NCI-H2107 treated with DMSO at 0.1 percent for 48 hours (cell line): ENCODE measurements at regions not wholly inside any gene's neighbourhood (a gene's known extent, or its start where the extent isn't known, plus 50 kb on each side); places are given as distances from the start of the nearest gene placed in this dataset.
A peak's percentile ranks its signal among the peaks of the same experiment; 100 is the strongest.
"Not testable (repeated sequence)": the region's sequence is repeated elsewhere in the genome, so short reads cannot be mapped to it uniquely, and the experiment has no call there.

ENCODE experiments used
- DNase-seq: peaks from one replicate; lab custom pipeline; 2025; ENCODE audit not compliant: unreplicated experiment; lab: John Stamatoyannopoulos, UW

DNA sequence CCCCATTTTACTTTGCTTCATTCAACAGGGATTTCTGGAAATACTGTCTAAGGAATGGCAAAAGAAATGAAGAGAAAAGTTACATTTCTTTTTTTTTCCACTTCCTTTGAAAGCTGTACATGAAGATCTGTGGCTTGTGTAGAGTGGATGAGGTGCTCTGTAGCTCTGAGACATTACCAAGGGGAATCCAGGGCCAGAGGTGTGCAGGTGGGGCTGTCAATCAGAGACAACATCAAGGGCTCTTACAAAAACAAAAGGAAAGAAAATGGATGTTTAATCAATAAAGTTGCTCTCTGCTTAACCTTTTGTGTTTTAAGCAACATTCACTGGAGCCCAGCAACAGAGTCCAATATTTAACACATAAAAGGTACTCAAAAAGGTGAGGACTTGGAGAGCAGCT, 391.1 kb downstream of the TMEM38B start:
- no peak for DNase-seq

DNA sequence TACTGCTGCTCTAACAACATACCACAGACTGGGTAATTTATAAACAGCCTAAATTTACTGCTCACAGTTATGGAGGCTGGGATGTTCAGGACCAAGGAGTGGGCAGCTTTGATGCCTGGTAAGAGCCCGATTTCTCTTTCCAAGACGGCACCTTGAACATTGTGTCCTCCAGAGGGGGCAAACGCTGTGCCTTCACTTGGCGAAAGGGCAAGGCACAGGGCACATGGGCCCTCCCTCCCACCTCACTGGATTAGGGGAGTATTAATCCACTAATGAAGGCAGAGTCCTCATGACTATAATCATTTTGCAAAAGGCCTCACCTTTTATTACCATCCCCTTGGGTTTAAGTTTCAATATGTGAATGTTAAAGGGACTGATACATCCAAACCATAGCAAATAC, 397.7 kb downstream of the TMEM38B start:
- no peak for DNase-seq

DNA sequence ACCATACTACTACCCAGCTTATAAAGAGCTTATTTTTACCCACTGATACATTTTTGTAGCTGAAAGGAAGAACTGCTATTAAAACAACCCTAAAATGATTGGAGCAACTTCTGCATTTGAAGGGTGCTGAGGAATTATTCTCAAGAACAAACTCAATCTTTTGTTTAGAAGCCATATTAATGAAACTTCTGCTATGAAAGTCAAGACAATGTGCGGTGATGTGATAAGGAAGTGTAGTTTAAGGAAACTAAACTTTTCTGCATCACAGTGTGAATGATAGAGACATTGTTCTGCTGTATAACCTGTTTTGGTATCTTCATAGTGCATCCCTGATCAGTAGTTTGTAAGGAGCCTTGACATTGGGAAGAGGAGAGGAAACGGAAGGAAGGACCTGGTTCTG, 408.5 kb downstream of the TMEM38B start:
- no peak for DNase-seq

DNA sequence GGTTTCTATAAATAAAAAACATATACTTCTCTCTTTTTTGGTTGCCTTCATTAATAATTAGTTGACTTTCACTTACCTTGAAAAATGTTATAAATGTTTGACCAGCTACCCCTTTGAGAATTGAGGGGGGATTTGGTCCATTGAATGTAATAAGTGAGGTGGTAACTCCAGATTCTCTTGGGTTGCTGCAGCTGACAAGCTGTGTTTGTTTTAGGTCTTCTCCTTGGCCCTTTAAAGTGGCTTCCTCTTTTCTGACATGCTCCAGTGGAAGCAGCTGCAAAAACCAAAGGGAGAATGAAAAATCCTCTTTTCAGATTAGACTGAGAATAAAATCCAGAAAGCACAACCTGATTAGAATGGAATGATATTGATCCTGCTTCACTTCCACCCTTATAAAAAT, 410.5 kb downstream of the TMEM38B start:
- DNase-seq: no peak

DNA sequence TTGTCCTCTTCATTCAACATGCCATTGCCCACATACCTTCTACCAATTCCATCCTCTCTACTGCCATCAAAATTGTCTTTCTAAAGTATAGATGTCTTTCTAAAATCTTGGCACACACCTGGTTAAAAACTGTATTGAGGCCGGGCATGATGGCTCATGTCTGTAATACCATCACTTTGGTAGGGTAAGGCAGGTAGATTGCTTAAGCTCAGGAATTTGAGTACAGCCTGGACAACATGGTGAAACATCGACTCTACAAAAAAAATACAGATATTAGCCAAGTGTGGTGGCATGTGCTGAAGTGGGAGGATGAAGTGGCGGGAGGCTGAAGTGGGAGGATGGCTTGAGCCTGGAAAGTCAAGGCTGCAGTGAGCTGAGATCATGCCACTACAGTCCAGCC, 412.1 kb downstream of the TMEM38B start:
- DNase-seq: no peak

DNA sequence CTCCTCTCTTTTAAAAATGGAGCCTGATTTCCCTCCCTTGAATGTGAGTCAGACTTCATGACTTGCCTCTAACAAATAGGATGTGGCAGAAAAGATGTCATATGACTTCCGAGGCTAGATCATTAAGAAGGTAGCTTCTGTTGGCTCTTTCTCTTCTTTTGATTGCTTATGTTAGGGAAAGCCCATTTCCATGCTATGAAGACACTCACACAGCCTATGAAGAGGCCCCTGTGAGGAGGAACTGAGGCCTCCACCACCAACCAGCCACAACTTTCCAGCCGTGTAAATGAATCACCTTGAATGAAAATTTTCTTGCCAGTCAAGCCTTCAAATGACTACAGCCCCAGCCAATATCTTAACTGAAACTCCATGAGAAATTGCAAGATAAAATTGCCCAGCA, 413.4 kb downstream of the TMEM38B start:
- DNase-seq: no peak

DNA sequence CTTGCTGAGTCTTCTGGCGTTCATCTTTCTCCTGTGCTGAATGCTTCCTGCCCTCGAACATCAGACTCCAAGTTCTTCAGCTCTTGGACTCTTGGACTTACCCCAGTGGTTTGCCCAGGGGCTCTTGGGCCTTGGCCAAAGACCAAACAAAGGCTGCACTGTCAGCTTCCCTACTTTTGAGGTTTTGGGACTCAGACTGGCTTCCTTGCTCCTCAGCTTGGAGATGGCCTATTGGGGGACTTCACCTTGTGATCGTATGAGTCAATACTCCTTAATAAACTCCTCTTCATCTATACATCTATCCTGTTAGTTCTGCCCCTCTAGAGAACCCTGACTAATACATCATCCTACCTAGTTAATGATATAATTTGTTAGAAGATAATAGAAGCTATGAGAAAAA, 415.4 kb downstream of the TMEM38B start:
- not testable (repeated sequence) for DNase-seq

DNA sequence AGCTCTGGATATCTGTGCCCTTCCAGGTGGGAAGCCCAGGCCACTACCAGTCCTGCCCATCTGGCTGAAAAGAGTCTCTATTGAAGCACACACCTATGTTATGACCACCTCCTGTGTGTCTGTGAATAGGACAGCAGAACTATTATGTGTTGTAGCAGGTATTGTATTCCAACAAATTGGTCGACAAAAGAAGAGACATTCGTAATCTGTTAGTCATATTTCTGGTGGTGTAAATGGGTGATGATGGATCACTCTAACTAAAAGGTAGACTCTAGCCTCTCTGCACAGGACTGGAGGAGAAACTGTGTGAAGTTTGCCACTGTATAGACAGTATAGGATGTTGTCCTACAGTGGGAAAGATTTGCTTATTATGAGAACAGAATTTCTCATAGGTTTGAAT, 416.1 kb downstream of the TMEM38B start:
- DNase-seq: no peak

DNA sequence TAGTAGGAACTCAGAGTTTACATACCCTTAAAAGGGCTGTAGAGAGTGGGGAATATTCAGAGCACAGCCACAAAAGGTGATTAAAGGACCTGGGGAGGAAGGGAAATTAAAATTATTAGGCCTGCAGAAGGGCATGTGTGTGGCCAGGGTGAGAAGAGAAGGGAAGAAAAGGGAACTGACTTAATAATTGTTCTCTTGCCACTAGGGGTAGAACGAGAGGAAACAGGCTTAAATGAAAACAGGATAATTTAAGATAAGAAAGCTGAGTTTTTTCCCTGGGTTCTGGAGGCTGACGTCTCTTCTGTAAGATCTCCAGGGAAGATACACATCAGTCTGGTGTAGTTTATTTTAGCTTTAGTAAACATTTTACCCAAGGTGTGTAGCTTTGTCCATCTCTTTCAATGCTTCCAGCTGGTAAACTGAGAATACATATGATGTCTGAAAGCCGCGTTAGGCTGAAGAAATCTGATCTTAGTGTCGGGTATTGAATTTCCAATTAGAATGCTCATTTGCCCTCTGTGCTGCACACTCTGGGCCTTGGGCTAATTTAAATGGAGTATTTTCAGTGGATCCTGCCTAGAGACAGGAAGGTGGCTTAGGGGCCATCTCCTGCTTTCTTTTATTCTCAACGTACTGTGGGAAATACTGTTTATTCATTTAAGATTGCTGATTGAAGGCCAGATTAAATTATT, 416.8 kb downstream of the TMEM38B start:
- peak; percentile 84 for DNase-seq

DNA sequence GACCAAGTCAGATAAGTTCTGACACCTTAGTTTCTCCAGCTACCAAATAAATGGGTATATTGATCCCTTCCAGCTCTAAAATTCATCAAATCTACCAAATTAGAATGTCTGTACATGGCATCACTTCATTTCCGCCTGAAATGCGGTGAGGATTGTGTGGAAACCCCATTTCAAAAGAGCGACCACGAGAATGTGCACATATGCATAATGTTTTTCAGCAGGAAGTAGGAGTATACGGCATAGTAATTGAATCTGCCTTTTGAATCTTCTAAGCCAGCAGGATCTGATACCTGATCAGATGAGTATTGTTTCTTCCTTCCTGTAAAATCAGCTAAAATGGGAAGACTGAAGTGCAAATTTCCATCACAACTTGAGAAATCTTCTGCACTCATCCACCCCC, 418.6 kb downstream of the TMEM38B start:
- no peak for DNase-seq

DNA sequence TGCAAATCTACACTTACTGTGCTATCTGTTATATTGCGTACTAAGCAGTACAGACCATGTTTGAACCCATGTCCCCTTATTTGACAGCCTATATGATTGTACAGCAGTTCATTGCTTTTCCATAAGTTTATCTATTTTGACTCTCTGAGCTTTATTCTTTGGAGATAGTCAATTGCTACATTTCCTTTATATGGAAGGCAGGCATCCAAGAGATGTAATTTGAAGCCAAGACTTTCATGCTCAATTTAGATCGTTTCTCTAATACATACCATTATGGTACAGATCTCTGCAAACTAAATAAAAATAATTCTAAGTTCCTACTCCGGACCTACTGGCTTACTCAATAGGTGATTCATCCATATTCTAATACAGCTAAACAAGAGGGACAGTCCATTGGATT, 424.8 kb downstream of the TMEM38B start:
- DNase-seq: no peak

DNA sequence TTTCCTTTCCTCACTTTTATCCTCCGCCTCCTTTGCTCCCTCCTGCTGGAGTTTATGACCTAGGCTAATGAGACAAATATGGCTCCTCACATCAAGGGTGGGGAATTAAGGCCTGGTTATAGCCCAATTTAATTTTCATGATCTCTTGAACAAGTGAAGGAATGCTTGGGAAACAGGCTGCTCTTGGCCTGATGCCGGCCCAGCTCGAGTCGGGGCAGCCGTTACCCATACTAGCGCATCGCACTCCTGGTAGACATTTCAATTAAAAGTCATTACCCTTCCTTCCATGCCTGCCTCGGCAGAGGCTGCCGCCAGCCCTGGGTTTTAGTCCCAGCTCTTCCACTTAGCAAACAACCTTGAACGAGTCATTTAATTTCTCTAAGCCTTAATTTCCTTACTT, 425.7 kb downstream of the TMEM38B start:
- DNase-seq: no peak

DNA sequence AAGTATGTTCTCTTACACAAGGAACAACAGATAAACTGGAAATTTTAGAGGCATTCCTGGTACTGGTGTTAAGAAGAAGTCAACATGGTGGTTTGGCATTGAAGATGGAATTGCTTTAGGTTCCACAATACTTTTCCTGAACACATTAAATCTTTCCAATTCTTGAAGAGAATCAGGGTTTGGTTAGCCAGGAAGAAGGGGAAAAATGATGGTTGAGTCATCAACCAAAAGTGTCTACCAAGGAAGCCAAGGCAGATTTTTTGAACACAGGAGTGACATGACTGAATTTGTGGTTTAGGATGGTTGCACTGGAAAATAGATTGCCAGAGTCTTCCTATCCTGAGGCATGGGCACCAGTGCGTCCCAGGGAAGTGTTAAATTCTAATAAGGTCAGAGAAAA, 433.4 kb downstream of the TMEM38B start:
- DNase-seq: no peak

DNA sequence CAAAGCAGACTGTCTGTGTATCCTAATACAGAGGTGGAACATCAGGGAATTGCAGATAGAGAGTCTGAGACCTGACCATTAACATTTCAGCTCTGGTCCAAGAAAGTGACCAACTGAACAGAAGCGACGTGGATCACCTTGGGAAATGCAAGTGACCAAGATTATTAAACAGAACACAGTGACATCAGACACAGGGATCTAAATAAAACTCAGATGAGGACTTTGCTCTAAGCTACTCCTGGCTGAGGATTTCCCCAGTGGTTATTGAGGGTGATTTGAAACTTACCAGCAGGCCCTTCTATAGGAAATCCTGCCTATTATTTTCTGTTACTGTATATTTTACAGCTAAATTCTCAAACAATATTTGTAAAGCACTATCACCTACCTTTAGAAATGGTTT, 436.0 kb downstream of the TMEM38B start:
- DNase-seq: no peak

DNA sequence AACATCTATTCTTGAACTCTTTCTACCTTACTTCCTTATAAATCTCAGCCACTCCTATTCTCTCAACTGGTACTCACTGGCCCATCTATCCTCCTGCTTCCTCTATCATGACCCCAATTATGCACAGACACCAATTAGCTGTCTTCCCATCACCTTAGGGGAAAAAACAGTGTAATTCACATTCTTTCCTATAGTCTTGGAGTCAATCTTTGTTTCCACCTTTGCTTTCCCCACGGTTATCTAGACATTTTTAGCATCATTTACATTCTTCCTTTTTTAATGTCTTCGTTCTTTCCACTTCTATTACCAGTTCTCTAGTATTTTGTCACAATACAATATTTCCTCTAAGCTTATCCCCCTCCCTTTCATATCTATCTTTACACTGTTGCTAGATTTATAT, 449.4 kb downstream of the TMEM38B start:
- DNase-seq: no peak

DNA sequence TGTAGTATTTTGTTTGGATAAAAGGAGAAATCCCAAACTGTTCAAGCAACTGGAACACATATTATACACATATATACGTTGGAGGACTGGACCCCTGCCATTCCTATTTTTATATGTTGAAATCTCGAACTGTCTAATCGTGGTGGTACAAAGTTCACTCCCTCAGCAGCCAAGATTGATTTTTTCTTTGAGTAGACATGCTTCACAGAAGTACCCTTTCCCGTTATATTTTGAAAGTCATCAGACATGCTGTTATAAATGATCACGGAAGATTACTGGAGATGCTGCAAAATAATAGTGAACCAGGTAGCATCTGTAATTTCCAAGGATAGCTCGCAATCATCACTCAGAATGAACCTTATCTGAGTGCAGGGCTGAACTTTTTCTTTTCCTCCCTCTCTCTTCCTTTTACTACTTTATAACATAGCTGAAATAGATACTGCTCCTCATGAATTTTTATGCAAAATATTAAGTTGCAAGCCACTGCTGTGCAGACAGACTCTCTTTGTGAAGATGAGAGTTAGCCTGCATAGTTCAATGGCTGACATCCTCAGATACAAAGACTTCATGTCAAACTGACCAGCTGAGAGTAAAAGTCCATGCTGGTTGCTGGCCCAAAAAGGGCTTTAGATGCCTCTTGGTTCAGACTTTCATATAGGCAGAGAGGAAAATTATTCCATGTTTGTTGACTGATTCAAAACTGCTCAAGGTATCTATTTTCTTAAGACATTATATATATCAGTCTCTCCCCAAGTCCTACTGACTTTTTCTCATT, 451.9 kb downstream of the TMEM38B start:
- no peak for DNase-seq

DNA sequence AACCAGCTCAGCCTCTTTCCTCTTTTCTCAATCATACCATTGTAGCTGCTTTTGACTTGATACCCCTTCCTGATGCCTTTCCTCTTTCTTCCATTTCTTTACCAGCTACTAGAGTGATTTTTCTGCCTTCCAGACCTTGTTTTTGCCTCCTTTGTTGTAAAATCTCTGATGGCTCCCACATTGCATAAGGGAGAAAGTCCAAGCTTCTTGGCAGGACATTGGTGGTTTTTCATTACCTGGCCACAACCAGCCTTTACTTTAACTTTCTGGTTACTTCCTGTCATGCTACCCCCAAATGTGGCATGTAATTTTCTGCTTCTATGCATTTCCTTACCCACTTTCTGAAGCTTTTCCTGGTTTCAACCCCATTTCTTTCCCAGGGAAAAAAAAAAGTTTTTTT, 452.5 kb downstream of the TMEM38B start:
- no peak for DNase-seq

DNA sequence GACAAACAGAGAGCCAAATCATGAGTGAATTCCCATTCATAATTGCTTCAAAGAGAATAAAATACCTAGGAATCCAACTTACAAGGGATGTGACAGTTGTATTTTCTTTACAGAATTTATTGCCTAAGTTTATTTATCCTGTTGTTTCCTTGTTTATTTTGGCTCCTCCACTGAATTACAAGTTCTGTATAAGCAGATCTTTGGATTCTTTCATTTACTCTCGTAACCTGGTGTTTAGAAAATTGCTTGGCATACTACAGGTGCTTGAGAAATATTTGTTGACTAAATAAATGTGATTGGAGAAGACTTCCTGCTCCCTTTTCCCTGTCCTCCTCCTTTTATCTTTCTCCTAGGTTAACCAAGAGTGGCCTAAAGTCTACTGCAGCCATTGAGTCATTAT, 455.6 kb downstream of the TMEM38B start:
- DNase-seq: no peak

DNA sequence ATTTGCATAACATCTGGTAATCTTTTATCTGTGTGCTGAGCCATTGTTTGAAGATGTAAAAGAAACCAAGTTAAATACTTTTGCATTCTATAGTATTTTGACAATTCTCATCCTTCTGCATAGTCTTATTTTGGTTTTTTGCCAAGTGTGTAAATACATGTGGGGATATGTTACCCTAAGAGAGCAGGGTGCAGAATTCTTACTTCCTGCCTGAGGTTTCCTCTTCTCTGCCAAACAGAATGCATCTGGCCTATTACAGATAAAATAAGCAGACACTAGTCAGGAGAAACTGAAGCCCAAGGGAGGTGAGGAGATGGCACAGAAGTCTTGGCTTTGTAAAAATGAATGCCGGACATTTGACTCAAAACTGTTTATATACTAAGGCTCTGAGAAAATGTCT, 462.1 kb downstream of the TMEM38B start:
- no peak for DNase-seq

DNA sequence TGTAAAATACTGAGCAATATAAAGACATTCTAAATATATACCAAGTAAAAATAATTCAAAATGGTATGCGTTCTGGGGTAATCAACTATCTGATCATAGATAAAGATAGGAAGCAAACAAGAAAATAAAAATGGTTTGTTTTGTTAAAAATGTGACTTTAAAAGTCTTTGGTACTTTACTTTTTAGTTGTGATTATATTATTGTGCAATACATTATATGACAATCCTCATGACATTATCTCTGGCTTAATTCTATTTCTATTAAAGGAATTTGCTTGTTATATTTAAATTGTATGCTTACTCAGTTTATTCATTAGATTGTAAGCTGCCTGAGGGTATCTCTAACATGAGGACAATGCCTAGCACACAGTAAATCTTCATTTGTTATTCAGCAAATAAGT, 477.9 kb downstream of the TMEM38B start:
- DNase-seq: no peak

DNA sequence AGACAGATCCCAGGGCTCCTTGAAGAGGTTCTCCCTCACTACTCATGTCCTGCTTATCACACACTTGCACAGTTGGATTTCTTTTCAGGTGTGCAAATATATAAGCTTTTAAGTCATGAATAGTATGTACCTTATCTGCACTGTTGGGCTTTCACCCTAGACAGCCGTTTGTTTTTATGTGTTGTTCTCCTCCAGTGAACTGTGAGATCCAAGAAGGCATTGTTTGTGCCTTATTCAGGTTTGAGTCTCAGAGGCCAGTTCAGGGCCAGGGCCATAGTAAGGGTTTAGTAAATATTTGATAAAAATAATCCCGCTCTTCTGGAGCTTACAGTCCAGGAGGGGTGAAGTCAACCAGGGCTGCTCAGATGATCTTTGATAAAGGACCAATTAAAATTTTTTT, 480.0 kb downstream of the TMEM38B start:
- DNase-seq: no peak

DNA sequence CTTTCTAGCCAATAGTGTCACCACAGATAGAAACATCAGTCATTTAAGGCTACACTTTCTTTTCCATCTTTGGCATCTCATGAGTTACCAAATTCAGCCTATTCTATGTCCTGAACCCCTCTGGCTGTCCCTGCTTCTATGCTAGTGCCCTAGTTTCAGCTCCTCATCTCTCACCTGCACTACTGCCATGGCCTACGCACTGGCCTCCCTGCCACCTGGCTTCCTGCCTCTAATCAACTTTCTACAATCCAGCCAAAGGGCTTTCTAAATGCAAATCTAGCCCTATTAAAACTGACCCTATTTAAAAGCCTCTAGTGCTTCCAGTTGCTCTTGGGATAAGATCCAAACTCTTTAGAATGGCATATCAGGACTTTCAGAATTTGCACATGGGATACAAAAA, 482.9 kb downstream of the TMEM38B start:
- DNase-seq: no peak

DNA sequence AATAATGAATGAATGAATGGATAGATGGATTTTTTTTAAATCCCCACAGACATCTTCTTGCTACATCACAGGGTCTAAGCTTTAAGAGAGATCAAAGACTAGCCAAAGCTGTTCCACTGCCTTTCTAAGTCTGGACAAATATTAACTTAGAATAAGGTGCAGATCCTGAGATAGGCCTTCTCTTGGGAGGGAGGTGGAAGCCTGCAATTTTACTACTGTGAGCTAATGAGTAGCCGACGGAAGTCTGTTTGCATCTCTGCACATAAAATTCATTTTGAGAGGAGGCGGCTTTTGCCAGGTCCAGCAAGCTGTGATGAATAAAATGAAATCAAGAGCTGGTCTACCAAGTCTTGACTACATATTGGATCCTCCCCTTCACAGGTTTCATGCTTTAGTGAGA, 484.9 kb downstream of the TMEM38B start:
- no peak for DNase-seq
